ENCODE measurements at regions not wholly inside any gene's neighbourhood (a gene's known extent, or its start where the extent isn't known, plus 50 kb on each side); places are given as distances from the start of the nearest gene placed in this dataset.
"Not testable (repeated sequence)": the region's sequence is repeated elsewhere in the genome, so short reads cannot be mapped to it uniquely, and the experiment has no call there.

GRCh38 chr2:138081225-138082073 is 117.2 kb downstream of the HNMT start:
- no peaks in the 10 kb centered on the region for H3K36me3 ChIP-seq (ENCODE audit: low read depth)
- POLR2A ChIA-PET (ENCODE audit: unreplicated experiment) = no interaction called here
- no peak for DNase-seq
- no peak overlapping the region for H3K27ac ChIP-seq
- CTCF ChIA-PET = no interaction called here
- TF ChIP-seq EZH2 (IDR thresholded peaks at IDR 0.05; ENCODE audit: low read depth) = no peak
- no peak for TF ChIP-seq CTCF (conservative IDR thresholded peaks at IDR 0.05)
- BruUV-seq (replicated peaks) = no TSS peak
- H3K27me3 ChIP-seq (ENCODE audit: insufficient read depth, low read depth) = no peaks in the 10 kb centered on the region
- no peaks in the 10 kb centered on the region for H3F3A ChIP-seq (ENCODE audit: insufficient read depth, low read depth)
- H3K9me3 ChIP-seq (ENCODE audit: insufficient read depth, low read depth) = no peaks in the 10 kb centered on the region
- no peak overlapping the region for H2AFZ ChIP-seq
- no peak overlapping the region for H3K4me2 ChIP-seq
- intact Hi-C loops (cut with micrococcal nuclease; ENCODE audit: unreplicated experiment) = no loop called here
- H4K20me1 ChIP-seq (ENCODE audit: insufficient read depth) = no peaks in the 10 kb centered on the region
- no peaks in the 10 kb centered on the region for H3K9me2 ChIP-seq (ENCODE audit: insufficient read depth)
- no peaks in the 10 kb centered on the region for H3K79me2 ChIP-seq (ENCODE audit: low read depth)
- H3K4me1 ChIP-seq (replicated peaks; ENCODE audit: insufficient read depth) = peaks cover 15% of the 10 kb centered on the region
- H3K4me3 ChIP-seq = no peak overlapping the region

GRCh38 chr2:138084206-138084605 is 119.9 kb downstream of the HNMT start:
- BruUV-seq (replicated peaks) = no TSS peak
- H3K27me3 ChIP-seq (ENCODE audit: insufficient read depth, low read depth) = no peaks in the 10 kb centered on the region
- H3K79me2 ChIP-seq (ENCODE audit: low read depth) = no peaks in the 10 kb centered on the region
- no peaks in the 10 kb centered on the region for H4K20me1 ChIP-seq (ENCODE audit: insufficient read depth)
- TF ChIP-seq CTCF (conservative IDR thresholded peaks at IDR 0.05) = no peak
- ChIA-PET POLR2A (ENCODE audit: unreplicated experiment) (no interaction called here), CTCF (no interaction called here)
- no peaks in the 10 kb centered on the region for H3K9me3 ChIP-seq (ENCODE audit: insufficient read depth, low read depth)
- H3K4me2 ChIP-seq = no peak overlapping the region
- H3K4me3 ChIP-seq = no peak overlapping the region
- no peak for DNase-seq
- no peaks in the 10 kb centered on the region for H3K36me3 ChIP-seq (ENCODE audit: low read depth)
- H3F3A ChIP-seq (ENCODE audit: insufficient read depth, low read depth) = no peaks in the 10 kb centered on the region
- intact Hi-C loops (cut with micrococcal nuclease; ENCODE audit: unreplicated experiment) = no loop called here
- H2AFZ ChIP-seq = no peak overlapping the region
- H3K4me1 ChIP-seq (replicated peaks; ENCODE audit: insufficient read depth) = peaks cover 16% of the 10 kb centered on the region
- H3K9me2 ChIP-seq (ENCODE audit: insufficient read depth) = no peaks in the 10 kb centered on the region
- H3K27ac ChIP-seq = no peak overlapping the region

GRCh38 chr2:138085441-138085840 is 121.2 kb downstream of the HNMT start:
- BruUV-seq (replicated peaks); H3K27ac ChIP-seq; H2AFZ ChIP-seq; H3K4me3 ChIP-seq; H3K79me2 ChIP-seq (ENCODE audit: low read depth); H3K36me3 ChIP-seq (ENCODE audit: low read depth); H3K27me3 ChIP-seq (ENCODE audit: insufficient read depth, low read depth); H3F3A ChIP-seq (ENCODE audit: insufficient read depth, low read depth); H3K9me2 ChIP-seq (ENCODE audit: insufficient read depth); intact Hi-C loops (cut with micrococcal nuclease; ENCODE audit: unreplicated experiment); H4K20me1 ChIP-seq (ENCODE audit: insufficient read depth); H3K9me3 ChIP-seq (ENCODE audit: insufficient read depth, low read depth): not testable (repeated sequence)
- Histone ChIP-seq H3K4me1 (replicated peaks; ENCODE audit: insufficient read depth) (peaks cover 16% of the 10 kb centered on the region), H3K4me2 (0 out of 2 replicates have a peak overlapping the region, but pooled peaks have one; percentile 9)
- ChIA-PET CTCF (interaction anchor here (0.9 kb wide), 1 partner anchor 13 kb away, joined by 3 read pairs; no protein-coding TSS in a partner anchor), POLR2A (ENCODE audit: unreplicated experiment) (interaction anchor here (0.6 kb wide), 2 partner anchors 13 to 53 kb away, joined by 4 to 7 read pairs; no protein-coding TSS in a partner anchor)
- peak in 1 of 2 experiments; percentile 74 for DNase-seq
